PC-9 (cell line): ENCODE measurements at regions not wholly inside any gene's neighbourhood (a gene's known extent, or its start where the extent isn't known, plus 50 kb on each side); places are given as distances from the start of the nearest gene placed in this dataset.

Source experiments
- BruUV-seq: library from RNA; stranded (reverse); fragments of 400-500 nt; replicated peaks from 2 replicates; lab custom pipeline; 2021; lab: Mats Ljungman, UMichigan
- CTCF ChIA-PET: fragments of 300-600 bp; sonication (Branson Sonifier 250); formaldehyde crosslinking; loops from one replicate; lab custom pipeline; 2022; ENCODE audit warnings: antibody characterized with exemption; lab: Charles Lee
- POLR2A ChIA-PET: fragments of 300-600 bp; sonication (Branson Sonifier 250); formaldehyde crosslinking; loops from one replicate; lab custom pipeline; 2022; ENCODE audit warnings: antibody characterized with exemption; ENCODE audit not compliant: unreplicated experiment; lab: Charles Lee
- DNase-seq, 2 experiments: peaks; one replicate each; pipeline versions ENCODE4 v3.0.0 to v3.0.0-alpha.2; 2015 to 2022; ENCODE audit warnings: mixed read lengths in 1 of 2
- H2AFZ ChIP-seq: fragments of 200-600 bp; sonication (generic); 2 replicates; pipeline ENCODE4 v1.8.1; 2017; ENCODE audit warnings: antibody characterized with exemption
- H3F3A ChIP-seq: fragments of 200-600 bp; sonication (generic); 2 replicates; pipeline ENCODE4 v1.8.1; 2017; ENCODE audit warnings: antibody characterized with exemption, mild to moderate bottlenecking, low read depth; ENCODE audit not compliant: insufficient read depth
- H3K27ac ChIP-seq: fragments of 200-600 bp; sonication (generic); 2 replicates; pipeline ENCODE4 v1.6.1; 2016; ENCODE audit warnings: mixed run types
- H3K27me3 ChIP-seq: fragments of 200-600 bp; sonication (generic); 2 replicates; pipeline ENCODE4 v1.6.1; 2016; ENCODE audit warnings: low read depth, mixed run types; ENCODE audit not compliant: insufficient read depth
- H3K36me3 ChIP-seq: fragments of 200-600 bp; sonication (generic); 2 replicates; pipeline ENCODE4 v1.6.1; 2016; ENCODE audit warnings: low read depth, mixed run types
- H3K4me1 ChIP-seq: fragments of 200-600 bp; sonication (generic); replicated peaks from 2 replicates; pipeline ENCODE4 v1.6.1; 2016; ENCODE audit warnings: mixed run types; ENCODE audit not compliant: insufficient read depth
- H3K4me2 ChIP-seq: fragments of 200-600 bp; sonication (generic); 2 replicates; pipeline ENCODE4 v1.6.1; 2017; ENCODE audit warnings: mixed run types
- H3K4me3 ChIP-seq: fragments of 200-600 bp; sonication (generic); 2 replicates; pipeline ENCODE4 v1.6.1; 2016; ENCODE audit warnings: mixed run types
- H3K79me2 ChIP-seq: fragments of 200-600 bp; sonication (generic); 2 replicates; pipeline ENCODE4 v1.6.1; 2017; ENCODE audit warnings: low read depth, mixed run types
- H3K9me2 ChIP-seq: fragments of 200-600 bp; sonication (generic); 2 replicates; pipeline ENCODE4 v1.8.1; 2017; ENCODE audit warnings: mild to moderate bottlenecking; ENCODE audit not compliant: insufficient read depth
- H3K9me3 ChIP-seq: fragments of 200-600 bp; sonication (generic); 2 replicates; pipeline ENCODE4 v1.8.1; 2016; ENCODE audit warnings: low read depth; ENCODE audit not compliant: insufficient read depth
- H4K20me1 ChIP-seq: fragments of 200-600 bp; sonication (generic); 2 replicates; pipeline ENCODE4 v1.8.1; 2017; ENCODE audit not compliant: insufficient read depth
- EZH2 ChIP-seq: fragments of 200-600 bp; sonication (generic); IDR thresholded peaks from 2 replicates; pipeline ENCODE4 v1.8.0; 2017; ENCODE audit warnings: antibody characterized with exemption, low read depth
- intact Hi-C: fragments of 100-400 bp; cut with micrococcal nuclease; formaldehyde crosslinking; loops from one replicate; pipeline ENCODE4 v1.10.0; 2022; ENCODE audit not compliant: unreplicated experiment
- TF ChIP-seq, protein P1 (sequence below): fragments of 200-600 bp; sonication (generic); conservative IDR thresholded peaks from 2 replicates; pipeline ENCODE4 v1.6.1; 2017; ENCODE audit warnings: mixed run types, antibody characterized with exemption, mild to moderate bottlenecking, moderate library complexity

DNA sequence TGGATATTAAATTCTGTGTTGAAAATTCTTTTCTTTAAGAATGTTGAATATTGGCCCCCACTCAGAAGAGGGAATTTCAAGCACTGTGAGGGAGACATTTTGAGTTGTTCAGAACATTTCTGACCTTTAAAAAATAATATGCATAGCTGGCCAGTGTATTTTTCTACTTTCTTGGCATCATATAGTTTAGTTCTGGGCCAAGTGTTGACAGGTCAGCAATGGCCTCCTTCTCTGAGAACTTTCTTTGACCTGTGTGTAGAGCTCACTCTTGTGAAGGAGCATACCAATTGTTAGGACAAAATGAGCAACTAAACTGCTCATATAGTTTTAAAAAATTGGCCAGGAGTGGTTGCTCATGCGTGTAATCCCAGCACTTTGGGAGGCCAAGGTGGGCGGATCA is 376.0 kb downstream of the LRRC70 start:
- H3K36me3 ChIP-seq: no peaks in the 10 kb centered on the region
- H4K20me1 ChIP-seq: no peaks in the 10 kb centered on the region
- H3K9me3 ChIP-seq: no peaks in the 10 kb centered on the region; the same call in 1 of the 2 replicates
- intact Hi-C loops: no loop called here
- no peak overlapping the region for H3K4me2 ChIP-seq
- ChIA-PET CTCF (no interaction called here), POLR2A (no interaction called here)
- H3K27me3 ChIP-seq: no peaks in the 10 kb centered on the region
- H2AFZ ChIP-seq: no peak overlapping the region
- BruUV-seq: no TSS peak
- no peak overlapping the region for H3K27ac ChIP-seq
- no peaks in the 10 kb centered on the region for H3K4me1 ChIP-seq
- H3F3A ChIP-seq: no peaks in the 10 kb centered on the region
- no peaks in the 10 kb centered on the region for H3K9me2 ChIP-seq
- no peaks in the 10 kb centered on the region for H3K79me2 ChIP-seq
- TF ChIP-seq, protein P1, sequence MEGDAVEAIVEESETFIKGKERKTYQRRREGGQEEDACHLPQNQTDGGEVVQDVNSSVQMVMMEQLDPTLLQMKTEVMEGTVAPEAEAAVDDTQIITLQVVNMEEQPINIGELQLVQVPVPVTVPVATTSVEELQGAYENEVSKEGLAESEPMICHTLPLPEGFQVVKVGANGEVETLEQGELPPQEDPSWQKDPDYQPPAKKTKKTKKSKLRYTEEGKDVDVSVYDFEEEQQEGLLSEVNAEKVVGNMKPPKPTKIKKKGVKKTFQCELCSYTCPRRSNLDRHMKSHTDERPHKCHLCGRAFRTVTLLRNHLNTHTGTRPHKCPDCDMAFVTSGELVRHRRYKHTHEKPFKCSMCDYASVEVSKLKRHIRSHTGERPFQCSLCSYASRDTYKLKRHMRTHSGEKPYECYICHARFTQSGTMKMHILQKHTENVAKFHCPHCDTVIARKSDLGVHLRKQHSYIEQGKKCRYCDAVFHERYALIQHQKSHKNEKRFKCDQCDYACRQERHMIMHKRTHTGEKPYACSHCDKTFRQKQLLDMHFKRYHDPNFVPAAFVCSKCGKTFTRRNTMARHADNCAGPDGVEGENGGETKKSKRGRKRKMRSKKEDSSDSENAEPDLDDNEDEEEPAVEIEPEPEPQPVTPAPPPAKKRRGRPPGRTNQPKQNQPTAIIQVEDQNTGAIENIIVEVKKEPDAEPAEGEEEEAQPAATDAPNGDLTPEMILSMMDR: no peak
- no peak for TF ChIP-seq EZH2
- no peak for DNase-seq
- H3K4me3 ChIP-seq: no peak overlapping the region

DNA sequence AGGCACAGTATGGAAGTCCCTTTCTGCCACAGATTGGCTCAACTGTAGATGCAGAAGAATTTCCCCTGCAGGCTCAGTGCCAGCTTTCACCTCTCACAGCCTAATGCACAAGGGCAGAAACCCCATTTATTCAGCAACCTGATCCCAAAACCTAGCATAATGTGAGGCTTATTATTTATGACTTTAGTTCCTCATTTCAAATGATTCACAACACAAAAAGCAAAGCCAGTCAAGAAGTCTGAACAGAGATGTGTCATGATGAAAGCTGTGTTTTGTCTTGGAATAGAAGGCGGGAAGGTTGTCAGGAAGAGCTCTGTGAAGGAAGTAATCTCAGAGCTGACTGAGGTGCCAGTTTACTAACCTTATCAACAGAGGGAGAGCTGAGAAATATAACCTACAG is 369.7 kb downstream of the LRRC70 start:
- intact Hi-C loops: no loop called here
- Histone ChIP-seq H3K36me3 (no peaks in the 10 kb centered on the region), H2AFZ (no peak overlapping the region), H3K4me2 (no peak overlapping the region), H3K27ac (no peak overlapping the region), H3K79me2 (no peaks in the 10 kb centered on the region), H3K9me3 (no peaks in the 10 kb centered on the region), H4K20me1 (no peaks in the 10 kb centered on the region), H3F3A (no peaks in the 10 kb centered on the region), H3K4me1 (no peaks in the 10 kb centered on the region), H3K9me2 (no peaks in the 10 kb centered on the region), H3K4me3 (no peak overlapping the region), H3K27me3 (no peaks in the 10 kb centered on the region)
- CTCF ChIA-PET: no interaction called here
- TF ChIP-seq, protein P1: no peak
- TF ChIP-seq EZH2: no peak
- POLR2A ChIA-PET: no interaction called here
- DNase-seq: no peak
- no TSS peak for BruUV-seq

DNA sequence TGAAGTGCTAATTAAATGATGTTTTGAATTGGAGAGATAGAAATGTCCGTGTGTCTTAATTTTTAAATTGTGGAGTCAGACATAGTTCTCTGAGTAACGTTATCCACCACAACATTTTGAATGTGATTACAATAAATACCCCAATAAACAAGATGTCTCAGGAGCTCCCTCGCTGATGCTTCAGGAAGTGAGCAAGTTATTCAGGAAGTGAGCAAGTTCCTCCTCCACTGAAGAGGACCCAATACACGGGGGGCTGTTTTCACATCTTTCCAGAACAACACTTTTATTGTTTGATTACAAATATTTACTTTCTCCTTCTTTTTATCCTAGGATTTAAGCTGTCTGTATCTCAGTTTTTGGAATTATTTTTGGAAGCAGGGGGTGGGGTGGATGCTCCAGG is 363.8 kb downstream of the LRRC70 start:
- Histone ChIP-seq H3K9me3 (no peaks in the 10 kb centered on the region), H3K27me3 (no peaks in the 10 kb centered on the region), H3K4me3 (no peak overlapping the region), H3K4me2 (no peak overlapping the region), H3F3A (no peaks in the 10 kb centered on the region), H4K20me1 (no peaks in the 10 kb centered on the region), H2AFZ (no peak overlapping the region), H3K9me2 (no peaks in the 10 kb centered on the region), H3K27ac (no peak overlapping the region), H3K36me3 (no peaks in the 10 kb centered on the region), H3K79me2 (no peaks in the 10 kb centered on the region), H3K4me1 (no peaks in the 10 kb centered on the region)
- intact Hi-C loops: no loop called here
- no TSS peak for BruUV-seq
- POLR2A ChIA-PET: no interaction called here
- DNase-seq: no peak
- no peak for TF ChIP-seq EZH2
- TF ChIP-seq, protein P1: no peak
- CTCF ChIA-PET: no interaction called here
